IMR-90 (cell line): ENCODE measurements at regions not wholly inside any gene's neighbourhood (a gene's known extent, or its start where the extent isn't known, plus 50 kb on each side); places are given as distances from the start of the nearest gene placed in this dataset.

Experiments used
- BHLHE40 ChIP-seq: fragments of 150-350 bp; IDR thresholded peaks from 2 replicates; pipeline ENCODE4 v1.6.1; 2016; ENCODE audit warnings: mild to moderate bottlenecking, low read depth, low read length
- CTCF ChIP-seq: conservative IDR thresholded peaks from 2 replicates; pipeline ENCODE4 v1.5.1; 2012; ENCODE audit warnings: mild to moderate bottlenecking, low read depth, low read length, improper control_type of control experiment
- ELK1 ChIP-seq: fragments of 150-350 bp; IDR thresholded peaks from 2 replicates; pipeline ENCODE4 v1.6.1; 2016; ENCODE audit warnings: low read depth, mild to moderate bottlenecking, low read length, moderate library complexity, borderline replicate concordance
- FOS ChIP-seq: fragments of 150-350 bp; IDR thresholded peaks from 2 replicates; pipeline ENCODE4 v1.6.1; 2016; ENCODE audit warnings: low read depth, low read length
- MXI1 ChIP-seq: IDR thresholded peaks from 2 replicates; pipeline ENCODE4 v1.6.1; 2012; ENCODE audit warnings: low read depth, mild to moderate bottlenecking, low read length, moderate library complexity, borderline replicate concordance
- POLR2A ChIP-seq: IDR thresholded peaks from 2 replicates; pipeline ENCODE4 v1.6.1; 2012; ENCODE audit warnings: mild to moderate bottlenecking, low read depth, low read length
- RAD21 ChIP-seq: IDR thresholded peaks from 2 replicates; pipeline ENCODE4 v1.6.1; 2012; ENCODE audit warnings: low read length, improper control_type of control experiment
- RCOR1 ChIP-seq: IDR thresholded peaks from 2 replicates; pipeline ENCODE4 v1.6.1; 2012; ENCODE audit warnings: mild to moderate bottlenecking, low read length, improper control_type of control experiment; ENCODE audit not compliant: insufficient replicate concordance
- RFX5 ChIP-seq: IDR thresholded peaks from 2 replicates; pipeline ENCODE4 v1.8.0; 2012; ENCODE audit warnings: low read depth, mild to moderate bottlenecking, low read length, moderate library complexity
- TF ChIP-seq, protein P1 (sequence below): fragments of 150-350 bp; IDR thresholded peaks from 2 replicates; pipeline ENCODE4 v1.6.1; 2017; ENCODE audit warnings: mild to moderate bottlenecking, antibody characterized with exemption, low read length, low read depth

DNA sequence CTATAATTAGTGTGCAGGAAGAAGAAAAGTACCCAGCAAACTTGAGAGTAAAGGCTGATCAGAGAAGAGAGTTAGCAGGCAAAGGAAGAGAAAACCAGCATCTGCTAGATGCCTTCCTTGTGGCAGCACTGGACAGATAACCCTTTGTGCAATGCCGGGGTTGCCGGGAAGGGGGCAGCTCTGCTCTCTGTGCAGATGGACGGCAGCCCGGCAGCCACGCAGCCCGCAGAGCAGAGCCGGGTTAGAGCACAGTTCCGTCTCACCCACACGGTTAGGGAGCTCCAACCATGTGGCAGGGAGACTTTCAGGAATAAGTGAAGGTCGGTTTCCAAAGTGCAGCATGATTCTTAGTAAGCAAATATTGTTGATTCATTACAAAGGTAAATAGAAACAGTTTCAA, 80.0 kb upstream of the RPS6KA2 start:
- no peak for TF ChIP-seq POLR2A
- TF ChIP-seq CTCF: peak; percentile 36
- TF ChIP-seq, protein P1, sequence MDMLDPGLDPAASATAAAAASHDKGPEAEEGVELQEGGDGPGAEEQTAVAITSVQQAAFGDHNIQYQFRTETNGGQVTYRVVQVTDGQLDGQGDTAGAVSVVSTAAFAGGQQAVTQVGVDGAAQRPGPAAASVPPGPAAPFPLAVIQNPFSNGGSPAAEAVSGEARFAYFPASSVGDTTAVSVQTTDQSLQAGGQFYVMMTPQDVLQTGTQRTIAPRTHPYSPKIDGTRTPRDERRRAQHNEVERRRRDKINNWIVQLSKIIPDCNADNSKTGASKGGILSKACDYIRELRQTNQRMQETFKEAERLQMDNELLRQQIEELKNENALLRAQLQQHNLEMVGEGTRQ: no peak
- TF ChIP-seq MXI1: no peak
- TF ChIP-seq RAD21: peak; percentile 24; the same call in 1 of the 2 replicates
- TF ChIP-seq ELK1: no peak
- no peak for TF ChIP-seq FOS
- no peak for TF ChIP-seq RCOR1
- no peak for TF ChIP-seq BHLHE40
- TF ChIP-seq RFX5: no peak
